Gastroesophageal sphincter (tissue), 3 donors: ENCODE measurements at regions not wholly inside any gene's neighbourhood (a gene's known extent, or its start where the extent isn't known, plus 50 kb on each side); places are given as distances from the start of the nearest gene placed in this dataset.

Experiments used
- CTCF ChIP-seq, 4 experiments: fragments of 200-600 bp in 2 of 4; fragments of 450-650 bp in 2 of 4; sonication (generic) in 1 of 4; IDR thresholded peaks; one replicate each; pipeline ENCODE4 v1.5.1; 2017 to 2019; ENCODE audit warnings: antibody characterized with exemption in 4 of 4, mild to moderate bottlenecking in 2 of 4, moderate library complexity in 2 of 4
- POLR2AphosphoS5 ChIP-seq: sonication (generic); formaldehyde crosslinking; IDR thresholded peaks from one replicate; pipeline ENCODE4 v1.6.1; 2017; ENCODE audit warnings: antibody characterized with exemption

GRCh38 chr10:130491693-130492050, 355.5 kb downstream of the GLRX3 start:
- no peak for TF ChIP-seq POLR2AphosphoS5
- no peak for TF ChIP-seq CTCF (IDR thresholded peaks at IDR 0.05)
